ENCODE measurements at regions not wholly inside any gene's neighbourhood (a gene's known extent, or its start where the extent isn't known, plus 50 kb on each side); places are given as distances from the start of the nearest gene placed in this dataset.

DNA sequence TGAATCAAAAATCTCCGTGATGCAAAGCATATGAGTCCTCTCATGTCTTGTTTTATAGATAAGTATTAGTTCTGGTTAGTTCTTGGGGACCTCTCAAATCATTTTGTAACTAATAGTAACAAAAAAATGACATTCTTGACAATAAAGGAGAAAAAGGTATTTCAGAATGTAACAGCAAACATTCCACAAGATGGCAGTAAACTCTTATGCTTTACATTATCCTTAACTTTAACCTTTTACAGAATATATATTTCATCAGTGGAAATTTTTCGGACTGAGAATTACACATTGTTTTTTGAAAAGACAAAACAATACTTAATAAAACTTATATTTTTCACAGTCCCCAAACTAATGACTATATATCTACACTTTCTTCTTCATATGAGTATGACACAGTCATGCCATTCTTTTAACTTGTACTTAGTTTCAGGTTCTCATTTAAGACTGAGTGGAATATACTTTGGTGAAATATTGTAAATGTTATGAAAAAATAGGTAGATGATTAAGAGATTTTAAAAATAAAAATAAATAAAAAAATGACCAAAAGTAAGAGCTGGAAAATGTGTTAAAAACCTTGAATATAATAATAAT is 142.9 kb upstream of the NXPH2 start:
- Histone ChIP-seq H3K9me3 (ENCODE audit: control extremely low read depth in 1 of 3, control insufficient read depth in 2 of 3, insufficient read depth in 1 of 3, low read length in 2 of 3) (peaks cover 0 to 2% (median 0%) of the 10 kb centered on the region in 3 donors), H3K4me3 (ENCODE audit: control extremely low read depth in 1 of 5, extremely low read depth in 1 of 5, insufficient read depth in 1 of 5, low read depth in 2 of 5, low read length in 4 of 5) (no peak overlapping the region), H2AFZ (ENCODE audit: insufficient read depth, low read depth, low read length, poor library complexity, severe bottlenecking) (no peak overlapping the region), H3K27ac (ENCODE audit: low read length in 2 of 2) (no peak overlapping the region), H3K36me3 (replicated peaks in 1 of 2; ENCODE audit: control extremely low read depth in 1 of 2, control insufficient read depth in 1 of 2, extremely low read depth in 1 of 2, insufficient read depth in 2 of 2, low read length in 1 of 2) (no peaks in the 10 kb centered on the region), H3K9ac (ENCODE audit: low read length) (no peak overlapping the region), H3K4me1 (ENCODE audit: control insufficient read depth in 2 of 2, insufficient read depth in 2 of 2, low read length in 2 of 2) (no peaks in the 10 kb centered on the region), H3K79me2 (ENCODE audit: control insufficient read depth, insufficient read depth, low read length) (no peaks in the 10 kb centered on the region), H3K27me3 (replicated peaks in 1 of 4; ENCODE audit: control extremely low read depth in 1 of 4, control insufficient read depth in 3 of 4, insufficient read depth in 4 of 4, low read length in 3 of 4) (no peaks in the 10 kb centered on the region), H3K4me2 (replicated peaks; ENCODE audit: low read depth, low read length, poor library complexity, severe bottlenecking) (no peak overlapping the region), H4K20me1 (ENCODE audit: control insufficient read depth, insufficient read depth, low read length, poor library complexity, severe bottlenecking) (no peaks in the 10 kb centered on the region)
- Mint-ChIP-seq H3K27ac (no peak overlapping the region), H3K27me3 (no peaks in the 10 kb centered on the region), H3K4me1 (no peaks in the 10 kb centered on the region), H3K9me3 (ENCODE audit: insufficient read depth) (no peaks in the 10 kb centered on the region), H3K4me3 (no peak overlapping the region)
- POLR2A ChIA-PET = no interaction called here
- DNase-seq (no peak), ATAC-seq (ENCODE audit: low read depth) (no peak)
- intact Hi-C loops (cut with micrococcal nuclease) = no loop called here
- CTCF ChIA-PET = no interaction called here
- WGBS (ENCODE audit: insufficient coverage) = no CpG with 5 or more reads among the region's 2 CpGs
- TF ChIP-seq CTCF (IDR thresholded peaks at IDR 0.05) (no peak), EZH2 (IDR thresholded peaks at IDR 0.05; ENCODE audit: borderline replicate concordance, insufficient read depth, low read depth, low read length, poor library complexity, severe bottlenecking) (no peak)

DNA sequence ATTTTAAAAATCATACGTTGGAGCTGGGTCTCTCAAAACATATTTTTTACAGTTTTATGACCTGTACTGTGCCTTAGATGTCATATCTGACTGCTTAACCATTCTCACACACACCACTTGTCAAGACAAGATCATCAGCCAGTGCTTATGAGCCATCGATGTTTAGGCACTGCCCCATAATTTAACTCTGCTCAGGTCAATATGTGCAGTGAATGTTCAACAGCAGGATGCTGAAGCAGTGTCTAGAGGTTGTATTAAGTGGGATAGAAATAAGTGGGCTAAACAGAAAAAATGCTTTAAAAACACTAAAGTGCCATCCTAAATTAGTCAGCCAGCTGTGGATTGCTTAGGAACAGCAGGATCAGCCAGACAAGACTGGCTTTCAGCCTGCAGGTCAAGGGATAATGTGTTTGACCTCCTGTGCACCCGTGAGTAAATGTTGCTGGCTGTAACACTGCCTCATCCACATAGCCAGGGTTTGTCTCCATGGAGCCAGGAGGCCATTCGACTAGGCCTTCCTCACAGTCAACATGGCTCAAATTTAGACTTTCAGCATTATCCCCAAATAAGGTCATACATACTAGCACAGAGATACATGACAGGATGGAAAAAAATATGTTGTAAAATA is 139.0 kb upstream of the NXPH2 start:
- H2AFZ ChIP-seq (ENCODE audit: insufficient read depth, low read depth, low read length, poor library complexity, severe bottlenecking) = no peak overlapping the region
- no peak for ATAC-seq (ENCODE audit: low read depth)
- H3K27me3 Mint-ChIP-seq = no peaks in the 10 kb centered on the region
- no peaks in the 10 kb centered on the region for H3K4me1 Mint-ChIP-seq
- POLR2A ChIA-PET = no interaction called here
- no peak overlapping the region for H3K4me3 ChIP-seq (ENCODE audit: control extremely low read depth in 1 of 5, extremely low read depth in 1 of 5, insufficient read depth in 1 of 5, low read depth in 2 of 5, low read length in 4 of 5)
- DNase-seq = no peak
- no peak overlapping the region for H3K4me3 Mint-ChIP-seq
- intact Hi-C loops (cut with micrococcal nuclease) = no loop called here
- no peak overlapping the region for H3K27ac ChIP-seq (ENCODE audit: low read length in 2 of 2)
- no peaks in the 10 kb centered on the region for H3K4me1 ChIP-seq (ENCODE audit: control insufficient read depth in 2 of 2, insufficient read depth in 2 of 2, low read length in 2 of 2)
- H3K27ac Mint-ChIP-seq = no peak overlapping the region
- H3K9me3 ChIP-seq (ENCODE audit: control extremely low read depth in 1 of 3, control insufficient read depth in 2 of 3, insufficient read depth in 1 of 3, low read length in 2 of 3) = peaks cover 0 to 2% (median 0%) of the 10 kb centered on the region in 3 donors
- no peak for TF ChIP-seq CTCF (IDR thresholded peaks at IDR 0.05)
- no peak for TF ChIP-seq EZH2 (IDR thresholded peaks at IDR 0.05; ENCODE audit: borderline replicate concordance, insufficient read depth, low read depth, low read length, poor library complexity, severe bottlenecking)
- no peak overlapping the region for H3K4me2 ChIP-seq (replicated peaks; ENCODE audit: low read depth, low read length, poor library complexity, severe bottlenecking)
- no peak overlapping the region for H3K9ac ChIP-seq (ENCODE audit: low read length)
- CTCF ChIA-PET = no interaction called here
- WGBS (ENCODE audit: insufficient coverage) = 91% methylated on average over 1 of the region's 4 CpGs
- no peaks in the 10 kb centered on the region for H3K36me3 ChIP-seq (replicated peaks in 1 of 2; ENCODE audit: control extremely low read depth in 1 of 2, control insufficient read depth in 1 of 2, extremely low read depth in 1 of 2, insufficient read depth in 2 of 2, low read length in 1 of 2)
- H4K20me1 ChIP-seq (ENCODE audit: control insufficient read depth, insufficient read depth, low read length, poor library complexity, severe bottlenecking) = no peaks in the 10 kb centered on the region
- no peaks in the 10 kb centered on the region for H3K27me3 ChIP-seq (replicated peaks in 1 of 4; ENCODE audit: control extremely low read depth in 1 of 4, control insufficient read depth in 3 of 4, insufficient read depth in 4 of 4, low read length in 3 of 4)
- H3K79me2 ChIP-seq (ENCODE audit: control insufficient read depth, insufficient read depth, low read length) = no peaks in the 10 kb centered on the region
- no peaks in the 10 kb centered on the region for H3K9me3 Mint-ChIP-seq (ENCODE audit: insufficient read depth)

All from B cell (primary cell).